ENCODE measurements at regions not wholly inside any gene's neighbourhood (a gene's known extent, or its start where the extent isn't known, plus 50 kb on each side); places are given as distances from the start of the nearest gene placed in this dataset.

DNA sequence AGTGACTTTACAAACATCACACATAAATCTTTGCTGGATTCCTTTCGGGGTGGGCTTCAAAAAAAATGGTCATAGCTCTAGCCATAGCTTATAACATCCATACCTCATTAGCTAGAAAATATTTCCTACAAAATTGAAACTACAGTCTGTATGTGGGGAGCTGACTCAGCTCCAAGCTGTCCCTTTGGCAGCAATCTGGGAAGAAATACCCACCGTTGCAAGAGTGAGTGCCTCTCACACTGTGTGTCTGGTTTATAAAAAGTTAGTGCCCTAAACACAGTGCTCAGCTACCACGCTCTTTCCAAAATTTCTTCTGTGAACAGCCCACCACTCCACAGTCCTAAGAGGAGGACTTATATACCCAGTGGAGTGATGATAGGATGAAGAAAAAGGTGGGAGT lies 170.1 kb downstream of the RBM43 start:
- TF ChIP-seq POLR2AphosphoS5 (IDR thresholded peaks at IDR 0.05), result no peak
- TF ChIP-seq, protein P1, sequence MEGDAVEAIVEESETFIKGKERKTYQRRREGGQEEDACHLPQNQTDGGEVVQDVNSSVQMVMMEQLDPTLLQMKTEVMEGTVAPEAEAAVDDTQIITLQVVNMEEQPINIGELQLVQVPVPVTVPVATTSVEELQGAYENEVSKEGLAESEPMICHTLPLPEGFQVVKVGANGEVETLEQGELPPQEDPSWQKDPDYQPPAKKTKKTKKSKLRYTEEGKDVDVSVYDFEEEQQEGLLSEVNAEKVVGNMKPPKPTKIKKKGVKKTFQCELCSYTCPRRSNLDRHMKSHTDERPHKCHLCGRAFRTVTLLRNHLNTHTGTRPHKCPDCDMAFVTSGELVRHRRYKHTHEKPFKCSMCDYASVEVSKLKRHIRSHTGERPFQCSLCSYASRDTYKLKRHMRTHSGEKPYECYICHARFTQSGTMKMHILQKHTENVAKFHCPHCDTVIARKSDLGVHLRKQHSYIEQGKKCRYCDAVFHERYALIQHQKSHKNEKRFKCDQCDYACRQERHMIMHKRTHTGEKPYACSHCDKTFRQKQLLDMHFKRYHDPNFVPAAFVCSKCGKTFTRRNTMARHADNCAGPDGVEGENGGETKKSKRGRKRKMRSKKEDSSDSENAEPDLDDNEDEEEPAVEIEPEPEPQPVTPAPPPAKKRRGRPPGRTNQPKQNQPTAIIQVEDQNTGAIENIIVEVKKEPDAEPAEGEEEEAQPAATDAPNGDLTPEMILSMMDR (IDR thresholded peaks at IDR 0.05), result no peak

Data from gastroesophageal sphincter (tissue), 3 donors.